GM12865 (cell line): ENCODE measurements at regions not wholly inside any gene's neighbourhood (a gene's known extent, or its start where the extent isn't known, plus 50 kb on each side); places are given as distances from the start of the nearest gene placed in this dataset.

Experiments used
- DNase-seq: peaks from one replicate; pipeline ENCODE4 v3.0.0; 2010; ENCODE audit warnings: low read depth
- H3K4me3 ChIP-seq: 2 replicates; pipeline ENCODE4 v1.5.1; 2011; ENCODE audit warnings: mild to moderate bottlenecking, low read depth, low read length, control low read depth
- TF ChIP-seq, protein P1 (sequence below): IDR thresholded peaks from 2 replicates; pipeline ENCODE4 v1.5.1; 2011; ENCODE audit warnings: low read length, control low read depth, low read depth, inconsistent platforms; ENCODE audit not compliant: insufficient read depth; ENCODE audit errors: missing control alignments

DNA sequence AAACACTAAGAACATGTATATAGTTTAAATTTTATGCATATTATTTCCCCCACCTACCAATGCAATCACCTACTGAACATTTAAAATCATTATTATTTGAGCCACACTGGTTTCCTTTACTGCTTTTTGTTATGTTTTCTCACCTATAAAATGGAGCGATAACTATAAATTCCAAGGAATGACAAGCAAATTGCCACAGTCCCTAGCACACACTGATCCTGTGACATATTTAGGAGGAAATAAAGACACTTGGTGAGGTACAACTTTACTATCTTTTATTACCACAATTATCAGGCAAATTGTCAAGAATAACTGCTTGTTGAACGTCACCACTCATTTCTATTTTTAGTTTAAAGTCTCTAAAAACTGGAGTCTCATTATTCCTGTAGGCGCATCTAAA lies 1693.6 kb downstream of the EFNA5 start:
- no peak for DNase-seq
- H3K4me3 ChIP-seq, result no peak overlapping the region
- TF ChIP-seq, protein P1, sequence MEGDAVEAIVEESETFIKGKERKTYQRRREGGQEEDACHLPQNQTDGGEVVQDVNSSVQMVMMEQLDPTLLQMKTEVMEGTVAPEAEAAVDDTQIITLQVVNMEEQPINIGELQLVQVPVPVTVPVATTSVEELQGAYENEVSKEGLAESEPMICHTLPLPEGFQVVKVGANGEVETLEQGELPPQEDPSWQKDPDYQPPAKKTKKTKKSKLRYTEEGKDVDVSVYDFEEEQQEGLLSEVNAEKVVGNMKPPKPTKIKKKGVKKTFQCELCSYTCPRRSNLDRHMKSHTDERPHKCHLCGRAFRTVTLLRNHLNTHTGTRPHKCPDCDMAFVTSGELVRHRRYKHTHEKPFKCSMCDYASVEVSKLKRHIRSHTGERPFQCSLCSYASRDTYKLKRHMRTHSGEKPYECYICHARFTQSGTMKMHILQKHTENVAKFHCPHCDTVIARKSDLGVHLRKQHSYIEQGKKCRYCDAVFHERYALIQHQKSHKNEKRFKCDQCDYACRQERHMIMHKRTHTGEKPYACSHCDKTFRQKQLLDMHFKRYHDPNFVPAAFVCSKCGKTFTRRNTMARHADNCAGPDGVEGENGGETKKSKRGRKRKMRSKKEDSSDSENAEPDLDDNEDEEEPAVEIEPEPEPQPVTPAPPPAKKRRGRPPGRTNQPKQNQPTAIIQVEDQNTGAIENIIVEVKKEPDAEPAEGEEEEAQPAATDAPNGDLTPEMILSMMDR, result no peak

DNA sequence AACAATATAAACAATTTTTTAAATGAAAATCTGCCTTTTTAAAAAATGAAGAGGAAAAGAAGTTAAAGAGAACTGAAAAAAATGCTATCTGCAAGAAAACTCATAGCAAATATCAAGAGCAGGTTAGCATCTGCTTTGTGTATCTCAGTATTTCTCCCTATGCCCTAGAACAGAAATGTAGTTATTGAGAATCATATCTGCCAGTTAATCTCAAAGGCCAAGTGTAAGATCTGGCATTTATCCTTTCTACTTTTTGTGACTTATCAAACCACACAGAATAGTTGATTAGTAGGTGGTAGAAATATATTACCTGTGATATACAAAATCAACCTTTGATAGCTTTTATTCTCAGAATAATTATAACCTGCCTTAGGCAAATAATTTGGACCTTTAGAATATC lies 1699.8 kb downstream of the EFNA5 start:
- no peak overlapping the region for H3K4me3 ChIP-seq
- DNase-seq, result no peak
- TF ChIP-seq, protein P1, result no peak

DNA sequence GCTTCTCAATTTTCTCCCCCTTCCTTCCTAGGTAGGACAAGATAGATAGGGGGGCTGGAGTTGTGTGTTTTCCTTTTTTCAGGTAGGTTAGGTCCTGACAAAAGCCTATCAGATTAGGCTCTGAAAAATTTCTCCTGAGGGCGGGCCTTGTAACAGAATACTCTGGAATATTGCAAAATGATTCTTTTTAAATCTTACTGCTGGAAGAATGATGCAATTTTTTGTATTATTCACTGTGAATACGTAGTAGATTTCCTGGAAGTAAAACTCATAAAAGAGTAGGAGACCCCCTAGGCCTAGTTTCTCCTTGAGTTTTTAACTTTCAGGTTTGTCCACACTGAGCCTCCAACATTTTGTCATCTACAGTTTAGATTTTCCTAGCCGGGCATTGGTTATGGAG lies 1701.8 kb downstream of the EFNA5 start:
- TF ChIP-seq, protein P1, result no peak
- DNase-seq, result no peak
- H3K4me3 ChIP-seq, result no peak overlapping the region

DNA sequence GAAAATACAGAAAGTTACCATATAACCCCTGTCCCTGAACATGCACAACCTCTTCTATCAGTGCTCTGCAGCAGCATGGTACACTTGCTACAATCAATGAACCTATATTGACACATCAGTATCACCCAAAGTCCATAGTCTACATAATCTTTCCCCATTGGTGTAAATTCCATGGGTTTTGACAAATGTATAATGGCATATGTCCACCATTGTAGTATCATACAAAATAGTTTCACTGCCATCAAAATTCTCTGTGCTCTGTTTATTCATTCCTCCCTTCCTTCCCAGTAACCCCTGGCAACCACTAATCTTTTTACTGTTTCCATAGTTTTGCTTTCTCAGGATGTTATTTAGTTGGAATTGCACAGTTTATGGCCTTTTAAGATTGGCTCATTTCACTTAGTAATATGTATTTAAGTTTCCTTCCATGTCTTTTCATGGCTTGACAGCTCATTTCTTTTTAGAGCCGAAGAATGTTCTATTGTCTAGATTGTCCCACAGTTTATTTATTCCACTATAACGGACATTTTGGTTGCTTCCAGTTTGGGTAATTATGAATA lies 1707.0 kb downstream of the EFNA5 start:
- no peak for DNase-seq
- TF ChIP-seq, protein P1, result no peak
- no peak overlapping the region for H3K4me3 ChIP-seq

DNA sequence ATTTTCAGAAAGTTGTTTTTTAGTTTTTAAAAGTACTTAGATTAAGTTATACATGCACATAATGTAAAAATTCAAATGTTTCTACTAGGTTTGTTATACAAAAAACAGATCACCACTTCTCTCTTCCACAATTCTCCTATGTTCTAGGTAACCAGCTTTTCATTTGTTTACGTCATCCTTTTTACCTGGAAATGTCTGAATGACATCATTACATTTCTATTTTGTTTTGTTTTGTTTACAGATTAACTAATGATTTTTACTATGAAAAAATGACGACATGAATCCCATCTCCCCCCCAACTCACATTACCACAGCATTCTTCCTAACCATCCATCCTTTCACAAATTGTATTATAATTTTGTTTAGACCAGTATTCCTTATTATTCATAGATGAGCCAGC lies 1709.2 kb downstream of the EFNA5 start:
- H3K4me3 ChIP-seq, result no peak overlapping the region
- TF ChIP-seq, protein P1, result no peak
- DNase-seq, result no peak

DNA sequence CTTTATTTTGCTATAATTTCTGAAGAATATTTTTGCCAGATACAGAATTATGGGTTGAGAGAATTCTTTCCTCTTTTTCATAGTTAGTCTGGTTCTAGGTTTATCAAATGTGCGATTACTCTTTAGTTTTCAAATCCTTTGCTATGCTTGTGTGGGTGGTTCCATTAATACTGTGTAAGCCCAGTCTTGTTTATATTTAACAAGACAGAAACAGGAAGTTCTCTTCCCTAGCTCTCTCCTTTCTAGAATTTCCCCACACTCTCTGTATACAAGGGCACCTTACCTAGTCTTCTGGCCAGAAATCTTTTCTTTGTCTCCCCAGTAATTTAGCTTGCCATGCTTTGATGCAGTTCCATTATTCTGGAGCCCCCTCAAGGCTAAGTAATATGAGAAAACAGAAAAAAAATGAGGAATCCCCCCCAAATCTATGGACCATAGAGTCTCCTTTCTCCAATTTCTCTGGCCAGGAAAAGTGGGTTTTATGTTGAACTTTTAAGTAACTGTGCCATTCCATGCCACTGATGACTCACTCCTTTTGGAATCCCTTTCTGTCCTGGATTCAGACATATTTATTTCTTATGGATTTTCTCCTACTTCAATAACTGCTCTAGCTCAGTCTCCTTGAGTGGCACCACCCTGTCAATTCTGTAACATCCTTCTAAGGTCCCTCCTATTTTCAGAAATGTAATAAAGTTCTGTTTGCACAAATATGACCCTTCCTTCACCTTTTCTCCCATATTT lies 1714.1 kb downstream of the EFNA5 start:
- TF ChIP-seq, protein P1, result no peak
- DNase-seq, result no peak
- no peak overlapping the region for H3K4me3 ChIP-seq

DNA sequence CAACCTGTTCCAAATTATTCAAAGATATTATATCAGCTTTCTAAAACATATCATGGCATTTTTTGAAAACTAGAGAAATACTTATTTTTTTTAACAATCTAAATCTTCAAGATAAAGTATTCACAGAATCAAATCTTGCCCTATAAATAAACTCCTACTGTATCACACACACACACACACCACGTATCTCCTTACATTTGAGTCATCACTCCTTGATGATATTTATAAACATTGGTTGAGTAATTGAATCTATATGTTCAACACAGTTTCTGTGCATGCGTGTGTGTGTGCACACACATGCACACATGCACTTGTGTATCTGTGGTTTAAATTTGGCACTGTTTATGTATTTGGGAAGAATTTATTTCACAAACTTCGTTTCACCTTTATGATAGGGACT lies 1716.4 kb downstream of the EFNA5 start:
- TF ChIP-seq, protein P1, result no peak
- DNase-seq, result no peak
- no peak overlapping the region for H3K4me3 ChIP-seq
